PFSK-1 (cell line): ENCODE measurements at regions not wholly inside any gene's neighbourhood (a gene's known extent, or its start where the extent isn't known, plus 50 kb on each side); places are given as distances from the start of the nearest gene placed in this dataset.

Source experiments
- FOXP2 ChIP-seq: optimal IDR thresholded peaks from 2 replicates; pipeline ENCODE3; 2011; ENCODE audit warnings: borderline replicate concordance, control low read depth, inconsistent platforms; ENCODE audit not compliant: insufficient read depth; ENCODE audit errors: extremely low read length, extremely low read depth
- POLR2AphosphoS5 ChIP-seq: IDR thresholded peaks from 2 replicates; pipeline ENCODE4 v1.6.1; 2012; ENCODE audit warnings: low read depth, mild to moderate bottlenecking, control low read depth, low read length, moderate library complexity
- SIN3A ChIP-seq: IDR thresholded peaks from 2 replicates; pipeline ENCODE4 v1.6.1; 2012; ENCODE audit warnings: mild to moderate bottlenecking, low read length, moderate library complexity, borderline replicate concordance; ENCODE audit not compliant: insufficient read depth
- TAF1 ChIP-seq: IDR thresholded peaks from 2 replicates; pipeline ENCODE4 v1.6.1; 2012; ENCODE audit warnings: low read length, control low read depth, borderline replicate concordance; ENCODE audit not compliant: insufficient read depth
- TF ChIP-seq, protein P1 (sequence below), 2 experiments: IDR thresholded peaks; 2 replicates each; pipeline versions ENCODE4 v1.6.1 to v1.8.0; 2011 to 2012; ENCODE audit warnings: low read depth in 2 of 2, low read length in 2 of 2, control low read depth in 1 of 2, inconsistent platforms in 1 of 2, mild to moderate bottlenecking in 1 of 2, moderate library complexity in 1 of 2; ENCODE audit not compliant: insufficient read depth in 1 of 2

DNA sequence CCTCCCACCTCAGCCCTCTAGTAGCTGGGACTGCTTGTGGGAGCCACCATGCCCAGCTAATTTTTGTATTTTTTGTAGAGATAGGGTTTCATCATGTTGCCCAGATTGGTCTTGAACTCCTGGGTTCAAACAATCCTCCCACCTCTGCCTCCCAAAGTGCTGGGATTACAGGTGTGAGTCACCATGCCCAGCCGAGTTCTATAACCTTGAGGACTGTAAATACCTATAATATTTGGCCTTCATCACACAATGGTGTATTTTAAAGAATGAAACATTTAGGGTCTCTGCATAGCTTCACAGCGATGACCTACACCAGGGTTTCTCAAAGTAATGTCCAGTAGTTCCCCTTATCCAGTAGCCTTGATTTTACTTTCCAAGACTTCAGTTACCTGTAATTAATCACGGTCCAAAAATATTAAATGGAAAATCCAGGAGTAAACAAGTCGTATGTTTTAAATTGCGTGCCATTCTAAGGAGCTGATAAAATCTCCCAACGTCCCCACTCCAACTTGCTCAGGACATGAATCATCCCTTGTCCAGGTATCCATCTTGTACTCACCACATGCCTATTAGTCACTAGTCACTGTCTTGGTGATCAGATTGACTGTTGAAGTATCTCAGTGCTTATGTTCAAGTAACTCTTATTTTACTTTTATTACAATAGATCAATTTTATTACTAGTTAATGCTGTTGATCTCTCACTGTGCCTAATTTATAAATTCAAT, 368.2 kb downstream of the BTG1 start:
- TF ChIP-seq, protein P1, sequence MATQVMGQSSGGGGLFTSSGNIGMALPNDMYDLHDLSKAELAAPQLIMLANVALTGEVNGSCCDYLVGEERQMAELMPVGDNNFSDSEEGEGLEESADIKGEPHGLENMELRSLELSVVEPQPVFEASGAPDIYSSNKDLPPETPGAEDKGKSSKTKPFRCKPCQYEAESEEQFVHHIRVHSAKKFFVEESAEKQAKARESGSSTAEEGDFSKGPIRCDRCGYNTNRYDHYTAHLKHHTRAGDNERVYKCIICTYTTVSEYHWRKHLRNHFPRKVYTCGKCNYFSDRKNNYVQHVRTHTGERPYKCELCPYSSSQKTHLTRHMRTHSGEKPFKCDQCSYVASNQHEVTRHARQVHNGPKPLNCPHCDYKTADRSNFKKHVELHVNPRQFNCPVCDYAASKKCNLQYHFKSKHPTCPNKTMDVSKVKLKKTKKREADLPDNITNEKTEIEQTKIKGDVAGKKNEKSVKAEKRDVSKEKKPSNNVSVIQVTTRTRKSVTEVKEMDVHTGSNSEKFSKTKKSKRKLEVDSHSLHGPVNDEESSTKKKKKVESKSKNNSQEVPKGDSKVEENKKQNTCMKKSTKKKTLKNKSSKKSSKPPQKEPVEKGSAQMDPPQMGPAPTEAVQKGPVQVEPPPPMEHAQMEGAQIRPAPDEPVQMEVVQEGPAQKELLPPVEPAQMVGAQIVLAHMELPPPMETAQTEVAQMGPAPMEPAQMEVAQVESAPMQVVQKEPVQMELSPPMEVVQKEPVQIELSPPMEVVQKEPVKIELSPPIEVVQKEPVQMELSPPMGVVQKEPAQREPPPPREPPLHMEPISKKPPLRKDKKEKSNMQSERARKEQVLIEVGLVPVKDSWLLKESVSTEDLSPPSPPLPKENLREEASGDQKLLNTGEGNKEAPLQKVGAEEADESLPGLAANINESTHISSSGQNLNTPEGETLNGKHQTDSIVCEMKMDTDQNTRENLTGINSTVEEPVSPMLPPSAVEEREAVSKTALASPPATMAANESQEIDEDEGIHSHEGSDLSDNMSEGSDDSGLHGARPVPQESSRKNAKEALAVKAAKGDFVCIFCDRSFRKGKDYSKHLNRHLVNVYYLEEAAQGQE (IDR thresholded peaks at IDR 0.05; ENCODE audit: insufficient read depth in 1 of 2, low read depth in 2 of 2, low read length in 2 of 2): no peak
- TF ChIP-seq TAF1 (no peak), POLR2AphosphoS5 (no peak), FOXP2 (no peak), SIN3A (no peak)

DNA sequence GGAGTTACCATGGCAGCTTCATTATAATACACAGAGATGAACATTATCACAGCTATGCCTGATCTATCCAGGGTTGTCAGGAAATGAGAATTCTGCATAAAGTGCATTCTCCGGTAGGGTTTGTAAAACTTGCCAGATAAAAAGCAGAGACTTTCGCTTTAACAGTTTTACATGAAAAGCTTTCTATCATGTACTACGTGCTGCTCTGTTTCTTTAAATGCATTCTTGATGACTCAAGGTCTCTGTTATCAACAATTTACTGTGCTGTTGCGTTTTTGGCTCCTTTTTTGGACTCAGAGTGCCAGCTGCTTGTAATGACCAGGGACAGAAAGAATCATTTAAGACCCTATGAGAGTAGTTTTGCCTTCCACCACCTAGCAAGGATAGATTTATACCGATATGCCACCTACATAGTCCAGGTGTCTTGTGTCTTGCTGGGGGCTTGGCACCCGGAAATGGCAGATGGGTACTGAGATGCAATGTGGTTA, 371.2 kb downstream of the BTG1 start:
- TF ChIP-seq TAF1: no peak
- no peak for TF ChIP-seq SIN3A
- TF ChIP-seq, protein P1 (IDR thresholded peaks at IDR 0.05; ENCODE audit: insufficient read depth in 1 of 2, low read depth in 2 of 2, low read length in 2 of 2): no peak
- TF ChIP-seq POLR2AphosphoS5: no peak

DNA sequence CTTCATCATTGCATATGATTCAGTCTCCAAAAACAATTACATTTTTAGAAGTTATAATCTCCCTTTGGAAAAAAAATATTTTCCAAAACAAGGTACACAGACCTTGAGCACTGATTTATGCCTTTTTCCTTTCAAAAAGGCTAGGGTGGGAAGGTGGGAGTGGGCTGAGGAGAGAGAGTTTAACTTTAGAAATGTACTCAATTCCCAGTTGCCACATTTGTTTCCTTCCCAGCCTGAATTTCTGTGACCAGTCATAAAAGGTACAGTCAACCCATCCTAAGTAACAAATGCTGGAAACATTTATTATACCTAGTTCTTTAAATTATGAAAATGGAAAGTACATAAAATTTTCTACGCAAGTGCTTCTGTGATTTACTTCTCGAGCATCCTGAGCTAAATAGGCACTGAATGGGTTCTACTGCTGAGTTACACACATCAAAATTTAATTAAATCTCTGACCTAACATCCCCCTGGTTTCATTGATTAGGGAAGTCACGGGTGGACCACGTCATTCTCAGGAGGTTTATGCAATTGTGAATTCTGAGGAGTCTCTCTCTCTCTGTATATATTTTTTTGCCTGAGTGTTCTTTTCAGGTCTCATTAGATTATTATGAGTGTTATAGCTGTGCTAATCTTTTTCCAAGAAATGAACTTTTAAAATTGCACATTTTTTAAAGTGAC, 371.8 kb downstream of the BTG1 start:
- TF ChIP-seq, protein P1 (IDR thresholded peaks at IDR 0.05; ENCODE audit: insufficient read depth in 1 of 2, low read depth in 2 of 2, low read length in 2 of 2): no peak
- TF ChIP-seq FOXP2: no peak
- TF ChIP-seq TAF1: no peak
- TF ChIP-seq POLR2AphosphoS5: no peak
- TF ChIP-seq SIN3A: no peak

DNA sequence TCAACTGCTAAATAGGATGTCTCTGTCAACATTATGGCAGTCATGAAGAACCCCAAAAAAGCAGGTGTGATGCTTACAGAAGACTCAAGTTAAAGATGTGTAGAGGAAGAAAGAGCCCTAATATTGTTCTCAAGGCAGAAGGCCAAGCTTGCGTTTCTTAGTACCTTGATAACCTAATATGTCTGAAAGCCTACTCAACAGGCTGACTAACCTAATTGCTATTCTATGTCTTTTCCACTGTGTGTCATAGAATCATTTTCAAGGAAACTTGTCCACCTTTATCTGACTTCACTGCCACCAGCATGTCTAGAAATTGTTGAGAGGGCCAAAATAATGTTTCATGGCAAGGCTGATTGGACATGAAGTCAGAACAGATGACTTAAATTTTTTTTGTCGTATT, 373.2 kb downstream of the BTG1 start:
- TF ChIP-seq, protein P1 (IDR thresholded peaks at IDR 0.05; ENCODE audit: insufficient read depth in 1 of 2, low read depth in 2 of 2, low read length in 2 of 2): no peak
- TF ChIP-seq FOXP2 (no peak), SIN3A (no peak), TAF1 (no peak), POLR2AphosphoS5 (no peak)

DNA sequence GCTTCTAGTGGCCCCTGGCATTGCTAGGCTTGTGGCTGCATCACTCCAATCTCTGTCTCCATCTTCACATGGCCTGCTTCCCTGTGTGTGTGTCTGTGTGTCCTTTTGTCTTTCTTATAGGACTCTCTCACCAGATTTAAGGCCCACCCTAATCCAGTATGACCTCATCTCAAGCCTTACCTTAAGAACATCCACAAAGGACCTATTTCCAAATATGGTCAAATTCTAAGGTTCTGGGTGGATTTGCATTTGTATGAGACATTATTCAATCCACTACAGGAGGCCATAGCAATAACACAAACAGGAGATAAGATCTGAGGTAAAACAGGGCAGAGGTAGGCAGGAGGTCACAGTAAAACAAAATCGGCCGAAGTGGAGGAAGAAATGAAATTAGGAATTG, 375.9 kb downstream of the BTG1 start:
- TF ChIP-seq TAF1 (no peak), FOXP2 (no peak), POLR2AphosphoS5 (no peak), SIN3A (no peak)
- TF ChIP-seq, protein P1 (IDR thresholded peaks at IDR 0.05; ENCODE audit: insufficient read depth in 1 of 2, low read depth in 2 of 2, low read length in 2 of 2): no peak
